DMS 273 (cell line): ENCODE measurements at regions not wholly inside any gene's neighbourhood (a gene's known extent, or its start where the extent isn't known, plus 50 kb on each side); places are given as distances from the start of the nearest gene placed in this dataset.
"Not testable (repeated sequence)": the region's sequence is repeated elsewhere in the genome, so short reads cannot be mapped to it uniquely, and the experiment has no call there.

Experiments
- DNase-seq: peaks from one replicate; lab custom pipeline; 2025; ENCODE audit not compliant: unreplicated experiment; lab: John Stamatoyannopoulos, UW

DNA sequence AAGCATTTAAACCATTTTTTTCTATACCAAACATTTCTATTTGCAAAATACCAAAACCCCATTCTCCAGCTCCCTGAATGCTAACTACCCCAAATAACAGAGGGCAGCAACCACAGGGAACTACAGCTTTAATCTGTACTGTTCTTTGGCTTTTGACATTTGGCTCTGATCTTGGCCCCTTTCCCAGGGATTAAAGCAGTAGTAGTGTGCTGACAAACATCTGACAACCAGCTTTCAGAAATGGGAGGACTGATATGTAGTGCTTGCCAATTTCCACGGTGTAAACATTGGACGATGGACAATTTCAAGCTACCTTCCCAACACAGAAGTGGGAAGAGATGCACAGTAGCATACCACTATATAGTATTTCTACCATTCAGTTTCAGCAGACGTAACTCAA is 88.4 kb upstream of the TEAD1 start:
- peak; percentile 50 for DNase-seq

DNA sequence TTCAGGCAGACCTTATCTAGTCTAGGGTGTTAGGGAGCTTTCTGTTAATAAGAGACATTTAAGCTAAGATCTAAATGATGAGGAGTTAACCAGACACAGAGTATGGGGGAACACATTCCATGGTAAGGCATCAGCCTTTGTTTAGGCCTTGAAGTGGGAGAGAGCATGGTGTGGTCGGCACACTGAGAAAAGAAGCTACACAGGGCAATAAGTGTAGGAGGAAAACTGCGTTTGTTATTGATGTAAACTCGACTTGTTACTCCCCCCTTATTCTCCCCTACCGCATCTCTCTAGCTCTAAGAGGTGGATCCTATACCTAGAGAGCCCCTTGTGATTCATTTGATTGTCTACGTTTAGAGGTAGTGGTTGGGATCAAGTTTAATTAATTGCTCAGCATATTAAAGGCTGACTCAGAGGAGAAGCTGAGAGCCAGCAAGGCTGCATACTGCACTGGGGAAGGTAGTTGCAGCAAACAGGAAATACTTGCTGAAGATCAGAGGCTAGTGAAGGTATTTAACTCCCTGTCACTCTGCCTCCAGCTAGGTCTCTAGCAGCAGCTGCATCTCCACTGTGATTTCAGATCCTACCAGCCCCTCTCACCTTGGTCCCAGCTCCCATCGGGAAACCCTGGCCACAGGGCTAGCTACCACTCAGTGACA is 86.8 kb upstream of the TEAD1 start:
- no peak for DNase-seq

DNA sequence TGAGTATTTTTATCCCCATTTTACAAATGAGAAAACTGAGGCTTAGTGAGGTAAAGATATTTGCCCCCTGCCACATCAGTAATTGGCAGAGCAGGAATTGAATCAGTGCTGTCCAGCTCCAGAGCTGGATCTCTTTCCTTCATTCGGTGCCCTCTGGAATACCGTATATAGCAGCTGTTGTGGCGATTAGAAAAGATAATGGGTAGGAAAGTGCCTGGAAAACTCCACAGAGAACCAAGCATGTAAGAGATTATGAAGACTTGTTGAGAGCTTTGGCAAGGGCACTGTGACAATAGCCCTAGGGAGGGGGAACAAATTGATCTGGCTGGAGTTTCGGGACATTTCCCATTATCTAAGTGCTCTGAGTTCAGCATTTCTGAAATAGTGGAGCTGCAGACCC is 82.5 kb upstream of the TEAD1 start:
- DNase-seq: no peak

DNA sequence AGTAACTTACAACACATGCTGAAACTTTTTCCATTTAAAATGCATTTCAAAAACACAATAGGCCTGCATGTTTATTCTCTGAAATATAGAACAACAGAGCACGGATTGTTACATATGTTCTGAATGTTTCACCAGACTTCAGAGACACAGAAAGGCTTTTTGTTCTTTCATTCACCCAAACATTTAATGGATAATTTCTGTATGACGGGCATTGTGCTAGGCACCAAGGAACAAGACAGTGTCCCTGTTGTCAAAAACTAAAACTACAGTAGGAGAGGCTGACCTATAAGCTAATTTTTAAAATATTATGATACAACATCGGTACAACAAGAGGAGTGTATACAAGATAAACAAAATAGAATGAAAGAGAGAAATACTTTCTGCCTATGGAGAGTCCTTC is 81.9 kb upstream of the TEAD1 start:
- DNase-seq: no peak

DNA sequence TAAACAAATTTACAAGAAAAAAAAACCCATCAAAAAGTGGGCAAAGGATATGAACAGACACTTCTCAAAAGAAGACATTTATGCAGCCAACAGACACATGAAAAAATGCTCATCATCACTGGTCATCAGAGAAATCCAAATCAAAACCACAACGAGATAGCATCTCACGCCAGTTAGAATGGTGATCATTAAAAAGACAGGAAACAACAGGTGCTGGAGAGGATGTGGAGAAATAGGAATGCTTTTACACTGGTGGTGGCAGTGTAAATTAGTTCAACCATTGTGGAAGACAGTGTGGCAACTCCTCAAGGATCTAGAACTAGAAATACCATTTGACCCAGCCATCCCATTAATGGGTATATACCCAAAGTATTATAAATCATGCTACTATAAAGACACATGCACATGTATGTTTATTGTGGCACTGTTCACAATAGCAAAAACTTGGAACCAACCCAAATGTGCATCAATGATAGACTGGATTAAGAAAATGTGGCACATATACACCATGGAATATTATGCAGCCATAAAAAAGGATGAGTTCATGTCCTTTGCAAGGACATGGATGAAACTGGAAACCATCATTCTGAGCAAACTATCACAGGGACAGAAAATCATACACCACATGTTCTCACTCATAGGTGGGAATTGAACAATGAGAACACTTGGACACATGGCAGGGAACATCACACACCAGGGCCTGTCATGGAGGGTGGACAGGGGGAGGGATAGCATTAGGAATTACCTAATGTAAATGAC is 79.0 kb upstream of the TEAD1 start:
- not testable (repeated sequence) for DNase-seq

DNA sequence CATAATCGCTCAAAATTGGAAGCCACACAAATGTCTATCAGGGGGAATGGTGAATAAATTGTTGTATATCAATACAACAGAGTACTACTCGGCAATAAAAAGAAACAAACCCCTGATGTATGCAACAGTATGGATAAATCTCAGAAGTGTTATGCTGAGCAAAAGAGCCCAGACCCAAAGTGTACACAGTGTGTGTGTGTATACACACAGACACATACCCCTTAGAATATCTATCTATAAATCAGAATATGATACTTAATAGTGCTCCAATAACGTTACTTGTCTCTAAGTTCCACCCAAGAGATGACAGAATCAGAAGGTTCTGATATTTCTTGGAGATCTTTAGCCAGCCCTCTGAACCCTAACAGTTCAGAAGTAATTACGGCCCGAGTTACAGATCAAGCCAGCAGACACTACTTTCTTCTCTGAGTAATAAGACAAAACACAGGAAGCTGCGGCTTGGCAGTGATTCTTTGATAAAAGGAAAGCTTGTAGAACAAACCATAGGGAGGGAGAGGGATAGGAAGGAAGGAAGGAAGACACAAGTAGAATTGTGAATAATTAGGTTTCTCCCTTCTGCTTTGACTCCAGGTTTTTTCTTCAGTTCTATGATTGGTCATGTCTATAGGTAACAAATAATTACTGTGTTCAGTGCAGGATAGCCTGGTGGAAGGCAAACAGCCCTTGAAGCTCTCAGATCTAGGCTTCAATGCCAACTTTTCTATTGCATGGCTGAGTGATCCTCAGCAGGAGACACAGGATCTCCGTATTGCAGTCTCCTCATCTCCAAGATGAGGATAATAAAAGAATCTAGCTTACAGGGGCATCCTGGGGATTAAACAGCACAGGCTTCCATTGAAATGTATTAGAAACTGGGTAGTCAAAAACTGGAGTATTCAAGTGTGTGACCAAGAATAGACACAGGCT is 75.6 kb upstream of the TEAD1 start:
- no peak for DNase-seq

DNA sequence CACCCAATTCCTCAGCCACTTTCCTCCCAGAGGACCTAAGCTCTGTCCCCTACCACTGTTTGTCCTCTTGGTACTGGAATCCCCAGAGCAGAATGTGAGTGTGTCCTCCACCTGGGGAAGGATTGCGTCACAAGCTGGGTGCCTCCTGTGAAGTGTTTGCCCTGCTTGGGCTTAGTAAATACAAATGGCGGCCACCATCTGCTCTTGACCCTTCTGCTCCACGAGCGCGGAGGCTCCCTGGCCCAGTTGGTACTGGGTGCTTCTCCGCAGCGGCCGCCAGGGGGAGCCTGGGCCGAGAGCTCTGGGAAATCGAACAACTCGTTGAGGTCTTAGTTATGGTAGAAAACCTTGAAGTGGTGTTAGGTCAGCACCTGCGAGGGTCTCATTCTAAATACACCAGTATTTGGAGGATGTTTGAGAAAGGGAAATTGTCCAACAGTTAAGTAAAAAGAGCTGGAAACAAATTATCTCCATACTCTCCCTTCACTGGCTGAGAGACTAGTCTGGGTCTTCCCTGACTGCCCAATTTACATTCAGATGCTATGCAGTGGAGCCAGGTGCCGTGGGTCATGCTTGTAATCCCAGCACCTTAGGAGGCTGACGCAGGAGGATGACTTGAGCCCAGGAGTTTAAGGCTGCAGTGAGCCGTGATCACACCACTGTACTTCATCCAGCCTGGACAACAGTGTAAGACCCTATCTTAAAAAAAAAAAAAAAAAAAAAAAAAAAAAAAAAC is 74.6 kb upstream of the TEAD1 start:
- DNase-seq: peak; percentile 32

DNA sequence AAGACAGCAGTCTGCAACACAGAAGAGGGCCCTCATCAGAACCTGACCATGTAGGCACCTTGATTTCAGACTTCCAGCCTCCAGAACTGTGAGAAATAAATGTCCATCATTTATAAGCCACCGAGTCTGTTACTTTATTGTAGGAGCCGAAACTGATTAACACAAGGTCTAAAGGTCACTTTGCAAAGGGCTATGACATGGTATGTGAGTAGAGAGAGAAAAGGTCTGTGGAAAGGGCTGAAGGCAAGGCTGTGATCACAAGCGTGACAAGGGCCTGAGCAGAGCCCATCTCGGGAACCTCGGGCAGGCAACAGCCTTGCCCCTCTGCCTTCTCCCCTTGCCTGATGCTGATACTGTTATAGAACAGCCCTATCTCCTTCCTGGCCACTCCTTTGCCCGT is 73.4 kb upstream of the TEAD1 start:
- DNase-seq: no peak

DNA sequence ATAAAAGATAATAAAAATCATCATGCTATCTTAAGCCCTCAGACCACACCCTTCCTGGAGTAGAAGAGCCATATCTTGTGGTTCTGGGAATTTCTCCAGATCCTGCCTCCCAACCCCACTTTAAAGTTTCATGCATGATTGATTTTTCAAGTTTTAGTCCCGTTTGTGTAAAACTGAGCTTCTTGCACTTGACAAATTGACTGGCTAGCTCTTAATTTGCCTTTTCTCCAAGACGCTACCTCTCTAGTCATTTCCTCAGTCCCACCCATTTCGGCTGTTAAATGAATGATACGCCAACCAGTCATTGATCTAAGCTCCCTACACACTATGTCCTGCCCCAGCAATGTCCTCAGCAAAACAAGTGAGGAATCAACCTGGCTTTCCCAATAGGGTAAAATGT is 71.8 kb upstream of the TEAD1 start:
- no peak for DNase-seq

DNA sequence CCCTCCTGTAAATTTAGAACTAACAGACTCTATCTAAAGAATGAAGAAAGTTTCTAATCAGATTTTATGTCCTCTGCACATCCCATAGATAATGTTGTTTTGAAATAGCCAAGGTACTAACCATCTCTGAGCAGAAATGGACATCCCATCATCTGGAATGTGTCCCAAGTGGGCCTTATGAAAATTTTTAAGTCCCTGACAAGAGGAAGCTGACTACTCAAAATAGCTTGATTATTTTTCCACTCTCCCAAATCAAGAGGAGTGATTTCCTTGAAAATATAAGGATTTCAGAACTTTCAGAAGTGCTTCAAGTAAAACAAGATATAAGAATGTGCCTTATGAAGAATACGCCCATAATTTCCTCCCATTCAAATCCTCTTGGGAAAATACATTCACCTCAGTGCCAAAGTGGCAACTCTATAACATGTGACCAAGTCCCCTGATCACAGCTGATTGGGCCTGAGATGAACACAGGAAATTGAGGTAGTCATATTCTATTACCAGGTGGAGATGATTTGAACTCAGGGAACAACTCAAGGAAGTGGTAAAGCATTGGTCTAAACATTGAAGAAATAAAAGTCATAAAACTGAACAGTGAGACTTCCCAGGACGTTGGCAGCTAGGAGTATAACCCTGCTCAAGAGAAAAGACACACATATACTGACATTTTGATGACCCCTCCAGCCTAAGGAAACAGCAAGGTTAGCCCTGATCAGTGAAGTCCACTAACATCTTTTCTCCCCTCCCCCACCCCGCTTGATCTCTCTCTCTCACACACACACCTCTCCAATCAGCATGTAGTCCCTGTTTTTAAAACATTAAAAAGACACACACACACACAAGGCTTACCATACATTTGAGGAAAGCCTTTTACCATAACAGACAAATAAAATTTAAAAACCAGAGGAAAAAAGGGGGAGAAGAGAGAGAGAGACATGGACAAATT is 70.8 kb upstream of the TEAD1 start:
- DNase-seq: no peak

DNA sequence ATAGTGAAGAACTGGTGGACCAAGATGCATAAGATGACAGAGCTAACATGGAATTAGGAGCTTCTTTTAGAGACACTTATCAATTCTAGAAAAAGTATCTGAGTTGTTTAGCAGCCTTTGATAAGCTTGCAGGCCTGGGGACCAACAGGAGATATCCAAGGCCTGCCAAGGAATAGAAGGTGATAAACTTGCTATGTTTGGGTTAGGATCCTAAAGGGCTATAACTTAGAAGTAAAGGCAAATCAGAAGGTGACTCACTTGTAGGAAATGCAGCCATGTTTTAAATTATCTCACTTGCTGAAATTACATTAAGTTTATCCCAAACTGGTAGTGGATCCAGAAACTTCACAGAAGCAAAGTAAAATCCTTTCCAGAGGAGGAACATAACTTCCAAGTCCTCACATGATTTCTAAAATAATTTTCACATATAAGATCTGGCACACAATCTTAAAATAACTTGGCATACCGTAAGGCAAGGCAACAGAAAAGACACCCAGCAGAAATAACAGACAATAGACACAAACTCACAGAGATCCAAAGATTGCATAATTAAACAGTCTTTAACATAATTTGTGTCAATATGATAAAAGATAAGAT is 69.6 kb upstream of the TEAD1 start:
- no peak for DNase-seq

DNA sequence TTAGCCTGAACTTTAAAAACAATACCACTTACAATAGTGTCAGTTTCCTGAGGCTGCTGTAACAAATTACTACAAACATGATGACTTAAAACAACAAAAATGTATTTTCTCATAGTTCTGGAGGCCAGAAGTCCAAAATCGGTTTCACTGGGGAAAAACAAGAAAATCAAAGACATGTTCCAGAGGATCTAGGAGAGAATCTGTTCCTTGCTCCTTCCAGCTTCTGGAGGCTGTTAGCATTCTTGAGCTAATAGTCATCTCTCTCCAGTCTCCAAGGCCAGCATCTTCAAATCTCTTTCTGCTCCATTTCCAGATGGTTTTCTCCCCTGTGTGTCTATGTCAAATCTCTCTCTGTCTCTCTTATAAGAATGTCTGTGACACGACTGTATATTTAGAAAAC is 67.6 kb upstream of the TEAD1 start:
- no peak for DNase-seq

DNA sequence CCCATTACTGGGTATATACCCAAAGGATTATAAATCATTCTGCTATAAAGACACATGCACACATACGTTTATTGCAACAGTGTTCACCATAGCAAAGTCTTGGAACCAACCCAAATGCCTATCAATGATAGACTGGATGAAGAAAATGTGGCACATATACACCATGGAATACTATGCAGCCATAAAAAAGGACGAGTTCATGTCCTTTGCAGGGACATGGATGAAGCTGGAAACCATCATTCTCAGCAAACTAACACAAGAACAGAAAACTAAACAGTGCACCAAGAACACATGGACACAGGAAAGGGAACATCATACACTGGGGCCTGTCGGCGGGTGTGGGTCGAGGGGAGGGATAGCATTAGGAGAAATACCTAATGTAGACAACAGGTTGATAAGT is 65.5 kb upstream of the TEAD1 start:
- DNase-seq: not testable (repeated sequence)

DNA sequence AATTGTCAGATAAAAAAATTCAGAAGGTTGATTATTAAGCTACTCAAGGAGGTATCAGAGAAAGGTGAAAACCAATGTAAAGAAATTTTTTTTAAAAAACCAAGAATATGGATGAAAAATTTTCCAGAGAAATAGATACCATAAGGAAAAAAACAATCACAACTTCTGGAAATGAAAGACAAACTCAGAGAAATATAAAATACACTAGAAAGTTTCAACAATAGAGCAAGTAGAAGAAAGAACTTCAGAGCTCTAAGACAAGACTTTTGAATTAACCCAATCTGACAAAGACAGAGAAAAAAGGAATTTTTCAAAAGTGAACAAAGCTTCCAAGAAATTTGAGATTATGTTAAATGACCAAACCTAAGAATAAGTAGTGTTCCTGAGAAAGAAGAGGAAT is 62.9 kb upstream of the TEAD1 start:
- DNase-seq: no peak

DNA sequence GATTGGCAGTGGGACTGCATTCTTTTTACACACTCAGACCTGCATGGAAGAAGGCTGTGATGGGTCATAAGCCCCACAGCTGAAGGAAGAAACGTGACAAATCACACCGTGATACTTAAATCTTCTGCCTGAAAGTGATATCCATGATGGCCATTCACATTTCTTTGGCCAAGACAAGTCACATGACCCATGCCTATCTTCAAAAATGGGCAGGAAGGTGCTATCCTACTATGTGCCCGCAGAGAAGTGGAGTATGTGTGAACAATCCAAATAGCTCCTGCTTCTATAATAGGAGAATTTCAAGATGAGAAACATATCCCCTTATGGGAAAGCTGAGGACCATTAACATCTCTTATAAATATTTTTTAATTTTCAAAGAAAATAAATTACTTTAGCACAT is 56.6 kb upstream of the TEAD1 start:
- DNase-seq: no peak

DNA sequence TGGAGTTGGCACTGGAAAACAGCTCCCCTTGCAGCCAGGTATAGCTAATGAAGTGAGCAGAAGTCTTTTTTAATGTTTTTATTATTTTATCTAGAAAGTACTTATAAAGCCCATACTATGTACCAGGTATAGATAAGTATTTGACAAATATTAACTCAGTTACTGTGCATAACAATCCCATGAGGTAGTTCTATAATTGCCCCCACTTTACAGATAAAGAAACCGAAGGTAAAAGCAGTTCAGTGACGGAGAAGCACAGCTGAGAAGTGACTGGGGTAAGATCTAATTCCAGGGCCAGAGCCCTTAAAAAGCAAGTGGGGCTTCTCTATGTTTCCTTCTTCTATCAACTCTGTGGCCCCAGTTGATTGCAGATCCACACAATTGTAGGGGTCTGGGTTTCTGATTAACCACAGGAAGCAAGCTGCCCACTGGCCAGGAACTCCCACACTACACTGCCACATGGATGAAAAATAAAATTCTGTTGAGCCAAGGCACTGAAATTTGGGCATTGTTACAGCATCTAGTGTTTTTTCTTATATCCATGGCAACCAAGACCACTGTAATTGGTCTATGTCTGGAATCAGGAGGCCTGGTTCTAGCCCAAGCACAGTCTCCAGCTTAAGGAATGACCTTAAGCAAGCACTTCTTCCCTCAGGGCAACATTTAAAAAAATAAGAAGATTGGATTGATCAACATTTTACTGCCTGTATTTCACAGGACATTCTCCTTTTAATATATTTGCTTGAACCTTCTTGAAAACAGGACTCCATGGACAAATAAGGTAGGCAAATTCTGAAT is 55.3 kb upstream of the TEAD1 start:
- DNase-seq: no peak

DNA sequence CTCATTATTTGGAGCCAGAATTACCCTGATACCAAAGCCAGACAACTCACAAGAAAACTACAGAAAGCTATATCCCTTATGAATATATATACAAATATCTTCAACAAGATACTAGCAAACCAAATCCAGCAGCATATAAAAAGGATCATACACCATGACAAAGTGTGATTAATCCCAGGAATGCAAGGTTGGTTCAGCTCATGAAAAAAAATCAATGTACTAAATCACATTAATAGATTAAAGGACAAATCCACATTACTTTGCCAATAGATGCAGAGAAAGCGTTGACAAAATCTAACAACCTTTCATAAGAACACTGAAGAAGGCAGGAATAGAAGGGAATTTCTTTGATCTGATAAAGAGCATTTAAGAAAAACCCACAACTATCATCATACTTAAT is 50.4 kb upstream of the TEAD1 start:
- no peak for DNase-seq
